ENCODE measurements at regions not wholly inside any gene's neighbourhood (a gene's known extent, or its start where the extent isn't known, plus 50 kb on each side); places are given as distances from the start of the nearest gene placed in this dataset.

DNA sequence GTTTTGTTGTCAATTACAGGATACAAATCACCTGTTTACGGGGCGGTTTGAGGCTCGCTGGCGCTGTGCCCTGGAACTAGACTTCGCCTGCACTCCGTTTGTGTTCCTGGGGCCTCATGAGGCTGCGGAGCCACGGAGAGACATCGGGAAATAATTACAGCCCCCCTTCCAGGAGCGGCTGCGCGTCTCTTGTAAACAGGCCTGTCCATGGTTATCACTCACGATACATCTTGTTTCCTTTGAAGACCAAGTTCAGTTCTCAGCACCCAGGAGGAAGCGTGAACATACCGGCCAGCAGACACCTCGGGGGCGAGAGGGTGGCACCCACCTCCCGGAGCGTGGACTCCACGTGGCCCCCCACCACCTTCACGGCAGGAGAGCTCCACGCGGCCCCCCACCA lies 297.1 kb upstream of the IRX4 start:
- Histone ChIP-seq H3K4me1 (no peaks in the 10 kb centered on the region), H3K36me3 (no peaks in the 10 kb centered on the region), H3K9me3 (replicated peaks) (no peaks in the 10 kb centered on the region), H3K27ac (replicated peaks) (no peak overlapping the region), H3K27me3 (ENCODE audit: low read depth) (peaks cover 46% of the 10 kb centered on the region), H3K4me3 (no peak overlapping the region)
- TF ChIP-seq CTCF (IDR thresholded peaks at IDR 0.05; ENCODE audit: borderline replicate concordance) = no peak
- no peak for DNase-seq
- intact Hi-C loops (cut with micrococcal nuclease) = no loop called here

- Histone ChIP-seq H3K9me3 (replicated peaks) (no peaks in the 10 kb centered on the region), H3K4me3 (no peak overlapping the region)
Measured at GRCh38 chr5:2178528-2178927, 295.8 kb upstream of the IRX4 start.

DNA sequence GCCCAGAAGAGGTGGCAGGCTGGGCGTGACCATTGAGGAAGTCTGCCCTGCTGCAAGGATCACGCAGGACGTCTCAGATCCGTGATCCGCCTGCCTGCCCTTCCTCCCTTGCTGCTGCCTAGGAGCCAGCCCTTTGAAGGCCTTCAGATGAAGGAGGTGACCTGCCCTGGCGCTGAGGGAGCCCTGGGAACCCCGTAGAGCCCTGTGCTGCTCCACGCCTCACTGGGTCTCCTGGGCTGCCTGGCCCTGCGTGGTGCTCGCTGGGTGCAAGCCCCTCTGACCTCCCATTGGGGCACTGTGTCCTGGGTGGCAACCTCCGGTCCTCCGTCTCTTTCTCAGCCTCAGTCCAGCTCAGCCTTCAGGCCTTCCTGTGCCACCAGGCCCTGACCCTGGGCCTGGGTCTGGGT lies 295.3 kb upstream of the IRX4 start:
- Histone ChIP-seq H3K9me3 (replicated peaks) (no peaks in the 10 kb centered on the region), H3K27me3 (ENCODE audit: low read depth) (peaks cover 57% of the 10 kb centered on the region), H3K4me1 (peaks cover 3% of the 10 kb centered on the region), H3K36me3 (no peaks in the 10 kb centered on the region), H3K4me3 (no peak overlapping the region), H3K27ac (replicated peaks) (no peak overlapping the region)
- TF ChIP-seq CTCF (IDR thresholded peaks at IDR 0.05; ENCODE audit: borderline replicate concordance) = no peak
- DNase-seq = no peak
- intact Hi-C loops (cut with micrococcal nuclease) = no loop called here

More at GRCh38 chr5:2178528-2178927, 295.8 kb upstream of the IRX4 start:
- Histone ChIP-seq H3K27ac (replicated peaks) (no peak overlapping the region), H3K27me3 (ENCODE audit: low read depth) (peaks cover 52% of the 10 kb centered on the region), H3K36me3 (no peaks in the 10 kb centered on the region), H3K4me1 (peaks cover 3% of the 10 kb centered on the region)
- DNase-seq = no peak
- intact Hi-C loops (cut with micrococcal nuclease) = no loop called here
- TF ChIP-seq CTCF (IDR thresholded peaks at IDR 0.05; ENCODE audit: borderline replicate concordance) = no peak

GRCh38 chr5:2177244-2177643 lies 294.5 kb upstream of the IRX4 start:
- Histone ChIP-seq H3K4me3 (no peak overlapping the region), H3K27ac (replicated peaks) (no peak overlapping the region), H3K9me3 (replicated peaks) (no peaks in the 10 kb centered on the region), H3K4me1 (peaks cover 3% of the 10 kb centered on the region), H3K36me3 (no peaks in the 10 kb centered on the region), H3K27me3 (ENCODE audit: low read depth) (peaks cover 60% of the 10 kb centered on the region)
- DNase-seq = no peak
- intact Hi-C loops (cut with micrococcal nuclease) = no loop called here
- no peak for TF ChIP-seq CTCF (IDR thresholded peaks at IDR 0.05; ENCODE audit: borderline replicate concordance)

GRCh38 chr5:2176581-2176980 lies 293.9 kb upstream of the IRX4 start:
- TF ChIP-seq CTCF (IDR thresholded peaks at IDR 0.05; ENCODE audit: borderline replicate concordance) = no peak
- Histone ChIP-seq H3K27ac (replicated peaks) (no peak overlapping the region), H3K27me3 (ENCODE audit: low read depth) (peaks cover 60% of the 10 kb centered on the region), H3K36me3 (no peaks in the 10 kb centered on the region), H3K9me3 (replicated peaks) (no peaks in the 10 kb centered on the region), H3K4me3 (no peak overlapping the region), H3K4me1 (peaks cover 3% of the 10 kb centered on the region)
- no peak for DNase-seq
- intact Hi-C loops (cut with micrococcal nuclease) = no loop called here

Measured in left ventricle myocardium inferior (tissue), 1 donor.